Thymus (tissue), 11 donors: ENCODE measurements at regions not wholly inside any gene's neighbourhood (a gene's known extent, or its start where the extent isn't known, plus 50 kb on each side); places are given as distances from the start of the nearest gene placed in this dataset.
A peak's percentile ranks its signal among the peaks of the same experiment; 100 is the strongest.
"Not testable (repeated sequence)": the region's sequence is repeated elsewhere in the genome, so short reads cannot be mapped to it uniquely, and the experiment has no call there.

ENCODE experiments used
- DNase-seq, 9 donors: peaks; one replicate each; pipeline ENCODE4 v3.0.0-alpha.2; 2013; ENCODE audit warnings: low spot score in 9 of 9, low read depth in 6 of 9, missing footprints in 1 of 9
- H3K27ac ChIP-seq, 2 donors: one replicate each; pipeline ENCODE4 v1.5.1; 2013; ENCODE audit warnings: control low read depth in 1 of 2, low read depth in 1 of 2, low read length in 1 of 2, mild to moderate bottlenecking in 1 of 2, moderate library complexity in 1 of 2
- H3K27me3 ChIP-seq, 2 donors: one replicate each; pipeline ENCODE4 v1.5.1; 2013; ENCODE audit warnings: low read length in 1 of 2; ENCODE audit not compliant: control insufficient read depth in 2 of 2, insufficient read depth in 1 of 2
- H3K36me3 ChIP-seq, 2 donors: one replicate each; pipeline ENCODE4 v1.5.1; 2013; ENCODE audit warnings: low read length in 1 of 2, mild to moderate bottlenecking in 1 of 2, moderate library complexity in 1 of 2; ENCODE audit not compliant: control insufficient read depth in 2 of 2, insufficient read depth in 2 of 2
- H3K4me1 ChIP-seq, 2 donors: one replicate each; pipeline ENCODE4 v1.5.1; 2013; ENCODE audit warnings: low read length in 2 of 2; ENCODE audit not compliant: control insufficient read depth in 2 of 2, insufficient read depth in 2 of 2
- H3K4me3 ChIP-seq, 2 donors: one replicate each; pipeline ENCODE4 v1.5.1; 2013; ENCODE audit warnings: low read length in 2 of 2, control low read depth in 1 of 2, mild to moderate bottlenecking in 1 of 2
- H3K9me3 ChIP-seq, 2 donors: one replicate each; pipeline ENCODE4 v1.5.1; 2013; ENCODE audit warnings: low read length in 1 of 2, mild to moderate bottlenecking in 1 of 2; ENCODE audit not compliant: control insufficient read depth in 2 of 2, insufficient read depth in 1 of 2
- WGBS: extraction: QIAGEN DNeasy Blood & Tissue Kit; methylation state at CpG from one replicate; pipeline ENCODE4 v1.1.7; 2013; 5-methylcytosine and 5-hydroxymethylcytosine counted together
- donor health status: healthy.

DNA sequence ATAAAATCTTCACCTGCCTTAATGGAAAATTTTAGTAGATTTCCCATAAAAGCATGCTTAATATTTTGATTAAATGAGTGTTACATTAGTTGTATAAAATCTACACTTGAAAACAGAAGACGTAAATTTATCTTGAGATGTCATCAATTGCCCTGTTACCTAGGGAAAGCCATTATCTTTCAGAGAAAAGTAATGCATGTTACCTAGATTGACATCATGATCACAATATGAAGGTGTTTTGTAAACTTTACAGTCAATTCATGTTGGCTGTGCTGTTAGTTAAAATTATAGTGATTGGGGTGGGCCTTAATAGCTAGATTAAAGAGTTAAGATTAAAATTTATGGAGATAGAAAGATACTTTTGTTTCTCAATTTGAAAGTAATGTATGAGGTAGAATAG, 293.2 kb upstream of the PCDH18 start:
- 95% methylated on average over 1 of the region's 1 CpG for WGBS
- no peaks in the 10 kb centered on the region for H3K4me1 ChIP-seq
- no peak for DNase-seq
- H3K27ac ChIP-seq = no peak overlapping the region
- no peaks in the 10 kb centered on the region for H3K9me3 ChIP-seq
- H3K36me3 ChIP-seq = no peaks in the 10 kb centered on the region
- no peaks in the 10 kb centered on the region for H3K27me3 ChIP-seq
- no peak overlapping the region for H3K4me3 ChIP-seq

DNA sequence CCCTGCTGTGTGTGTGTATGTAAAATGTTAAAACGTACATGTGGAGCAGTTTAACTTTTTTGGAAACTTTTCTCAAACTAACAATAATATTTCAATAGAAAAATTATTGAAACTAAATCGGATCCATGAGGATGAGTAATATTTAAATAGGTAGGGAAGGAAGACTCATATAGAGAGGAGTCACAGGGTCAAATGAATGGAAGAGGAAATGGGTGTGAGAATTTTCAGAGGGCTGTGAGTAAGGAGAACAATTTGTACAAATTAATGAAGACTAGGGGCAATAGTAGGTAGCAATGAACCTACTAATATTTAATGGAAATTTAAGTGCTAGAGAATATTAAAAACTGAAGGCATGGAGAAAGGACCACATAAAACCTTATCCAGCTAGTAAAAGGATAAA, 290.7 kb upstream of the PCDH18 start:
- no peak overlapping the region for H3K4me3 ChIP-seq
- H3K27ac ChIP-seq = no peak overlapping the region
- no peaks in the 10 kb centered on the region for H3K4me1 ChIP-seq
- H3K36me3 ChIP-seq = no peaks in the 10 kb centered on the region
- DNase-seq = no peak
- WGBS = 87% methylated on average over 2 of the region's 2 CpGs
- H3K9me3 ChIP-seq = no peaks in the 10 kb centered on the region
- H3K27me3 ChIP-seq = no peaks in the 10 kb centered on the region

DNA sequence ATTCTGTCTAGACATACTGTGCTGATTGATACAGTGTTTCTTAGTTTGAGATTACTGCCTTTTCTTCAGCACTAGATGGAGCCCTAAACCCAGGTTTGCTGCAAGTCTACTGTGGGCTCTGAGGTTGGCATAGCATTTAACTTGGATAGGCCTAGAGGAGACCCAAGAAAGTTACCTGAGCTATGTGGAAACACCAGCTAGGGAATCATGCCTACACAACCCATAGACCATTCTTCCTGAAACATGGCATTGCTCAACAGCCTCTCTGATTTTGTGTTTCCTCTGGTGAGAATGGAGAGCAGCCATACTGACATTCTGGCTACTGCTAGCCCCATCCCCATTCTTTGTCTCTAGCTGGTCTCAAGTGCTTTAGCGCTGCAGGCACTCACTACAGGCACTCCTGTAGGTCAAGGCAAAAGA, 287.7 kb upstream of the PCDH18 start:
- no peaks in the 10 kb centered on the region for H3K36me3 ChIP-seq
- no peaks in the 10 kb centered on the region for H3K27me3 ChIP-seq
- H3K4me3 ChIP-seq = no peak overlapping the region
- H3K4me1 ChIP-seq = no peaks in the 10 kb centered on the region
- H3K27ac ChIP-seq = no peak overlapping the region
- WGBS = 91% methylated on average over 1 of the region's 1 CpG
- DNase-seq = peak in 2 of 9 donors; percentile 1 to 3
- H3K9me3 ChIP-seq = no peaks in the 10 kb centered on the region

DNA sequence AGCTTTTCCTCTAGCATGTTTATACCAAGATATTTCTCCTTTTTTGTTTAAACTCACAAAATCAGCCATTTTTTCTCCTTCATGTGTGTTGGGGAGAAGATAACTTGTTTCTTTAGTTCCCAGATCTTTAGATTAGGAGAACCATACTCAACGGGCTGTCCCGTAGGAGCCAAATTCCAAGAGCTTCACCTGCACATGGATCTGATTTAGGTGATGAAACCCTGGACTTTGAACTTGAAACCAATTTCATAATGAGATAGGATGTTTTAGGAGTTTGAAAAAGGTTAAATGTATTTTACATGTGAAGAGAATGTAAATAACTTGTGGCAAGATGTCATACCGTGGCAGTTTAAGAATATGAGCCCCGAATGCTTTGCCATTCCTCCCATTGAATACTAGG, 280.0 kb upstream of the PCDH18 start:
- WGBS = 96% methylated on average over 4 of the region's 4 CpGs
- H3K9me3 ChIP-seq = no peaks in the 10 kb centered on the region

DNA sequence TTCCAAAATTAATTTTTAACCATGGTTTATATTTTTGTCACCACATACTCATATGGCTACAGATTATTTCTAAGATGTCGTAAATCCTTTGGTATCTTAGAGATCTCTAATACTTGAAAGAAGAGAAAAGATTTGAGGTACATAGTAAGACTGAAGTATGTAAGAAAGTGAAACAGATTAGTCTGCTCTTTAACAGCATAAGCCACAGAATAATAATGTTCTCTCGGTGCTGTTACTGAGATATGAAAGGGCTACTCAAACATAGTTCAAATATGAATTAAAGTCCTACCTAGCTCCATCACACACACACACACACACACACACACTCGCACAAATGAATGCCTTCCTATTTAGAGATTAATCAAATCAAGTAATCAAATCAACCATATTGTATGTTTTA, 274.1 kb upstream of the PCDH18 start:
- Histone ChIP-seq H3K27ac (no peak overlapping the region), H3K4me3 (no peak overlapping the region), H3K27me3 (no peaks in the 10 kb centered on the region), H3K4me1 (no peaks in the 10 kb centered on the region), H3K36me3 (no peaks in the 10 kb centered on the region), H3K9me3 (no peaks in the 10 kb centered on the region)
- WGBS = 94% methylated on average over 3 of the region's 3 CpGs
- DNase-seq = no peak

More for the DNA sequence above, 280.0 kb upstream of the PCDH18 start:
- Histone ChIP-seq H3K27me3 (no peaks in the 10 kb centered on the region), H3K27ac (no peak overlapping the region), H3K4me3 (no peak overlapping the region), H3K4me1 (no peaks in the 10 kb centered on the region), H3K36me3 (no peaks in the 10 kb centered on the region)
- DNase-seq = no peak

DNA sequence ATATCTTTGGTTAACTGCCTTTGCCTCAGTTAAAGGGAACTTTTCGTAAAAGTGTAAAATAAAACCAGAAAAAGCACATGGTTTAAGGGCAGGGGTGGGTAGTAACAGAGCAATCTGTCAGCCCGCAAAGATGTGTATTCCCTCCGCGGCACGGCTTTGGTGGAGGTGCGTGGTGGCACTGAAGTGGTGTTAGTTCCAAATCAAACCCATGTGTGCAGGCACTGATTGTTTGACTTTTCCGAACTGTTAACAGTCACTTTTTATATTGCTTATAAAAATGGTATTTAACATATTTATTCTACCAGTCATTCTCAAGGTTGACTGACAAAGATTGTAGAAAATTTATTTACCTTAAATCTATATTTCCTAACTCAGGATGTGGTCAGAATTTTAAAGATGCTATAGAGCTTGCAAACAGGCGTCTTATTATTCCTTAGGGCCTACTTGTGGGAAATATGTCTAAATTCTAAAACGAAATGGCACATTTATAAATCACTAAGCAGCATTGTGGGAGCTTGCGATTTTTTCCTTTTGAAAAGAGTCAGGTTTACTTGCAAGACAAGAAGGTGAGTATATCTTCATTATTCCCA, 272.7 kb upstream of the PCDH18 start:
- WGBS = 92% methylated on average over 10 of the region's 10 CpGs
- Histone ChIP-seq H3K27ac (no peak overlapping the region), H3K4me1 (no peaks in the 10 kb centered on the region), H3K4me3 (no peak overlapping the region), H3K9me3 (no peaks in the 10 kb centered on the region), H3K36me3 (no peaks in the 10 kb centered on the region), H3K27me3 (no peaks in the 10 kb centered on the region)
- no peak for DNase-seq

DNA sequence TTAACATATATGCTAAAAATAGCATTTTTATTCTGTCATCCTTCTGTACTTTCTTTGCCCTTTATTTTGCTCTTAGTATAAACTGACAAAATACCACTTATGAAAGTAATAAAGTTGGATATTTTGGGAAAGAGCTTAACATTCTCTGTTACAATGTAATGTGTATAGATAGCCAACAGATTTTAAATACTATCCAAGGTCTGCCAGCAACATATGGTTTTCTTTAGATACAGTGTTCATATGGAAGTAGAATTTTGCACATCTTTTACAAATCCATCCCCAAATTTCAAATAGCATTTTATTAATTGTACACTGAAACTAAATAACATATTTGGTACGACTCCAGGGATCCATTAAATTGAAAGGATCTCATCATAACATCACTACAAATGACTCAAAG, 268.6 kb upstream of the PCDH18 start:
- Histone ChIP-seq H3K27me3 (no peaks in the 10 kb centered on the region), H3K4me3 (no peak overlapping the region), H3K4me1 (no peaks in the 10 kb centered on the region), H3K27ac (no peak overlapping the region), H3K36me3 (no peaks in the 10 kb centered on the region), H3K9me3 (no peaks in the 10 kb centered on the region)
- no peak for DNase-seq
- WGBS = 82% methylated on average over 1 of the region's 1 CpG

DNA sequence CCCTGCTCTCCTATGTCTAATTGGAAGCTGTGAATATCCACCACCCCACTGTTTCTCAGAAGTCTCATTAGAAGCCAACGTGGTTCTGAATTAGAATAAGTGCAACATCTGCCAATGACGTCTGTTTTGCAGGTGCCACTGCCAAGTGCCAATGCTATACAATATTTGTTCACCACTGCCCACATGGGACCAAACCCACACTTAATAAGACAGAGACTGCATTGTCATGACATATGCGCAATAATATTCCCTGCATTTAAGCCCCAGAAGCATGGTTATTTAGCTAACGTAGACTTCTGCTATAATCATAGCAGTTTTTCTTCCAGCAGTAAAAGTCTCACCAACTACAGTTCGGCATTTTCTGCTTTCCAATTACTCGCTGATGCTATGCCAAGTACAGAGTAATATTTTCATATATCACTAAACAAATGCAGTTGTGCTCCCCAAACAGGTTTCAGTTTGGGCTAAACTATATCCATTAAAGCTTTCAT, 262.5 kb upstream of the PCDH18 start:
- WGBS = 90% methylated on average over 6 of the region's 6 CpGs
- Histone ChIP-seq H3K27ac (no peak overlapping the region), H3K4me1 (no peaks in the 10 kb centered on the region), H3K9me3 (no peaks in the 10 kb centered on the region), H3K36me3 (no peaks in the 10 kb centered on the region), H3K4me3 (no peak overlapping the region), H3K27me3 (no peaks in the 10 kb centered on the region)
- DNase-seq = no peak

DNA sequence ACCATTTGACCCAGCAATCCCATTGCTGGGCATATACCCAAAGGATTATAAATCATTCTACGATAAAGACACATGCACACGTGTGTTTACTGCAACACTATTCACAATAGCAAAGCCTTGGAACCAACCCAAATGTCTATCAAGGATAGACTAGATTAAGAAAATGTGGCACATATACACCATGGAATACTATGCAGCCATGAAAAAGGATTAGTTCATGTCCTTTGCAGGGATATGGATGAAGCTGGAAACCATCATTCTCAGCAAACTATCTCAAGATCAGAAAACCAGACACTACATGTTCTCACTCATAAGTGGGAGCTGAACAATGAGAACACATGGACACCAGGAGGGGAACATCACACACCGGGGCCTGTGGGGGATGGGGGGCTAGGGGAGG, 257.0 kb upstream of the PCDH18 start:
- DNase-seq, H3K36me3 ChIP-seq, H3K27me3 ChIP-seq, H3K27ac ChIP-seq, H3K4me1 ChIP-seq, H3K9me3 ChIP-seq, H3K4me3 ChIP-seq: not testable (repeated sequence)
- WGBS = 96% methylated on average over 3 of the region's 3 CpGs

DNA sequence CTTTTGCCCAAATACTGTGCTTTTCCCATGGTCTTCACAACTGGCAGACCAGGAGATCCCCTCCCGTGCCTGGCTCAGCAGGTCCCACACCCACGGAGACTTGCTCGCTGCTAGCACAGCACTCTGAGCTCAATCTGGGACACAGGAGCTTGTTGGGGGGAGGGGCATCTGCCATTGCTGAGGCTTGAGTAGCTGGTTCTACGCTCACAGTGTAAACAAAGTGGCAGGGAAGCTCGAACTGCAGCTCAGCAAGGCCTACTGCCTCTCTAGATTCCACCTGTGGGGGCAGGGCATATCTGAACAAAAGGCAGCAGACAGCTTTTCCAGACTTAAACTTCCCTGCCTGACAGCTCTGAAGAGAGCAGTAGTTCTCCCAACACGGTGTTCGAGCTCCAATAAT, 251.6 kb upstream of the PCDH18 start:
- H3K27me3 ChIP-seq, H3K27ac ChIP-seq, DNase-seq, H3K4me1 ChIP-seq, H3K9me3 ChIP-seq, H3K4me3 ChIP-seq, H3K36me3 ChIP-seq: not testable (repeated sequence)
- whole genome bisulfite sequencing = 76% methylated on average over 7 of the region's 7 CpGs
